GM12878 (cell line): ENCODE measurements at regions not wholly inside any gene's neighbourhood (a gene's known extent, or its start where the extent isn't known, plus 50 kb on each side); places are given as distances from the start of the nearest gene placed in this dataset.
A peak's percentile ranks its signal among the peaks of the same experiment; 100 is the strongest.

ENCODE experiments used
- BRCA1 ChIP-seq: IDR thresholded peaks from 2 replicates; pipeline ENCODE4 v1.6.1; 2011; ENCODE audit warnings: low read depth, low read length, improper control_type of control experiment
- EZH2 ChIP-seq: IDR thresholded peaks from 2 replicates; pipeline ENCODE4 v1.6.1; 2012; ENCODE audit warnings: low read depth, mild to moderate bottlenecking, control low read depth, inconsistent platforms, low read length, borderline replicate concordance; ENCODE audit not compliant: control insufficient read depth
- MEF2B ChIP-seq: fragments of 450-650 bp; IDR thresholded peaks from 2 replicates; pipeline ENCODE4 v1.6.1; 2018; ENCODE audit warnings: mild to moderate bottlenecking, moderate library complexity; ENCODE audit not compliant: partially characterized antibody, poor library complexity, severe bottlenecking
- MYB ChIP-seq: fragments of 150-350 bp; IDR thresholded peaks from 2 replicates; pipeline ENCODE4 v1.6.1; 2014; ENCODE audit warnings: mild to moderate bottlenecking, low read depth, low read length, borderline replicate concordance
- NFYA ChIP-seq: IDR thresholded peaks from 2 replicates; pipeline ENCODE4 v1.6.1; 2011; ENCODE audit warnings: low read depth, mild to moderate bottlenecking, low read length, improper control_type of control experiment, borderline replicate concordance
- NFYB ChIP-seq: IDR thresholded peaks from 2 replicates; pipeline ENCODE4 v1.6.1; 2011; ENCODE audit warnings: low read depth, mild to moderate bottlenecking, low read length, improper control_type of control experiment, moderate library complexity; ENCODE audit not compliant: insufficient read depth
- POLR2AphosphoS5 ChIP-seq: IDR thresholded peaks from 2 replicates; pipeline ENCODE4 v1.6.1; 2011; ENCODE audit warnings: mild to moderate bottlenecking, low read length, inconsistent platforms
- TF ChIP-seq, protein P1 (sequence below): IDR thresholded peaks from 2 replicates; pipeline ENCODE4 v1.6.1; 2012; ENCODE audit warnings: low read length, inconsistent platforms
- TF ChIP-seq, protein P2 (sequence below): fragments of 450-650 bp; IDR thresholded peaks from 2 replicates; pipeline ENCODE4 v1.6.1; 2017; ENCODE audit warnings: low read depth, mild to moderate bottlenecking, moderate library complexity
- TF ChIP-seq, protein P3 (sequence below): IDR thresholded peaks from 2 replicates; pipeline ENCODE4 v1.6.1; 2012; ENCODE audit warnings: mild to moderate bottlenecking, low read depth, low read length
- TF ChIP-seq, protein P4 (sequence below): fragments of 450-650 bp; IDR thresholded peaks from 2 replicates; pipeline ENCODE4 v1.6.1; 2017; ENCODE audit warnings: mild to moderate bottlenecking, moderate library complexity
- TF ChIP-seq, protein P5 (sequence below): fragments of 150-350 bp; IDR thresholded peaks from 2 replicates; pipeline ENCODE4 v1.6.1; 2016; ENCODE audit warnings: low read depth, low read length
- TF ChIP-seq, protein P6 (sequence below): IDR thresholded peaks from 2 replicates; pipeline ENCODE4 v1.6.1; 2011; ENCODE audit warnings: borderline replicate concordance, low read depth, mild to moderate bottlenecking, moderate library complexity, mixed read lengths, low read length; ENCODE audit not compliant: insufficient read depth; ENCODE audit errors: extremely low read length

DNA sequence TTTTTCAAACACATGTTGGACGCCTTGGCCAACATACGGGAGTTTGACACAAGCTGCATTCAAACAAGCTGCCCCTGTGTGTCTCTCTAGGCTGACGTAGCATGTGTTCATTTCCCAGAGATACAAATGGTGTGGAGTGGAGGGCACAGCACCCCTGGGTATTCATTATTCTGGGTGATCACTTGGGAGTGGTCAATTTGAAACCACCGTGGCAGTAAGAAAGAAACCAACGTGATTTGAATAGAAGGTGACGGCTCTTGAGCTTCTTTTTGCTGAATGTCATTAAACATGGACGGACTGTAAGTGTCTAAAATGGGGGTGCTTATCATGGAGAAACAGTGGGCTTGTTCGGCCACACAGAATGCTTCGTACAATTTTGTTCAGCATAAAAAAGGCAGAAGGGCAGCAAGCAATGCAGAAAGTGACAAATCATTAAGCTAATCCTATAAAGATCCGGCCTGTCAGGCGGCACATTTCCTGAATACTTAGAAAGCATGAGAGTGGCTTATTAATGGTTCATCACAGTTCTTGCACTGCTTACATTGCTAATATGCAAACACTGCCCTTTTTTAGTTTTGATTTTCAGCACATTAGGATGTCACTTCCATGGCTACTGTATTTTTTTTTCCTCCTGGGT, 1261.9 kb upstream of the CITED2 start (continued):
- TF ChIP-seq MYB (no peak), BRCA1 (no peak), EZH2 (no peak), POLR2AphosphoS5 (no peak), NFYA (no peak), MEF2B (peak; percentile 60), NFYB (no peak)
- TF ChIP-seq, protein P1, sequence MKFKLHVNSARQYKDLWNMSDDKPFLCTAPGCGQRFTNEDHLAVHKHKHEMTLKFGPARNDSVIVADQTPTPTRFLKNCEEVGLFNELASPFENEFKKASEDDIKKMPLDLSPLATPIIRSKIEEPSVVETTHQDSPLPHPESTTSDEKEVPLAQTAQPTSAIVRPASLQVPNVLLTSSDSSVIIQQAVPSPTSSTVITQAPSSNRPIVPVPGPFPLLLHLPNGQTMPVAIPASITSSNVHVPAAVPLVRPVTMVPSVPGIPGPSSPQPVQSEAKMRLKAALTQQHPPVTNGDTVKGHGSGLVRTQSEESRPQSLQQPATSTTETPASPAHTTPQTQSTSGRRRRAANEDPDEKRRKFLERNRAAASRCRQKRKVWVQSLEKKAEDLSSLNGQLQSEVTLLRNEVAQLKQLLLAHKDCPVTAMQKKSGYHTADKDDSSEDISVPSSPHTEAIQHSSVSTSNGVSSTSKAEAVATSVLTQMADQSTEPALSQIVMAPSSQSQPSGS, result no peak
- TF ChIP-seq, protein P2, sequence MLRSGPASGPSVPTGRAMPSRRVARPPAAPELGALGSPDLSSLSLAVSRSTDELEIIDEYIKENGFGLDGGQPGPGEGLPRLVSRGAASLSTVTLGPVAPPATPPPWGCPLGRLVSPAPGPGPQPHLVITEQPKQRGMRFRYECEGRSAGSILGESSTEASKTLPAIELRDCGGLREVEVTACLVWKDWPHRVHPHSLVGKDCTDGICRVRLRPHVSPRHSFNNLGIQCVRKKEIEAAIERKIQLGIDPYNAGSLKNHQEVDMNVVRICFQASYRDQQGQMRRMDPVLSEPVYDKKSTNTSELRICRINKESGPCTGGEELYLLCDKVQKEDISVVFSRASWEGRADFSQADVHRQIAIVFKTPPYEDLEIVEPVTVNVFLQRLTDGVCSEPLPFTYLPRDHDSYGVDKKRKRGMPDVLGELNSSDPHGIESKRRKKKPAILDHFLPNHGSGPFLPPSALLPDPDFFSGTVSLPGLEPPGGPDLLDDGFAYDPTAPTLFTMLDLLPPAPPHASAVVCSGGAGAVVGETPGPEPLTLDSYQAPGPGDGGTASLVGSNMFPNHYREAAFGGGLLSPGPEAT, result no peak
- TF ChIP-seq, protein P3, sequence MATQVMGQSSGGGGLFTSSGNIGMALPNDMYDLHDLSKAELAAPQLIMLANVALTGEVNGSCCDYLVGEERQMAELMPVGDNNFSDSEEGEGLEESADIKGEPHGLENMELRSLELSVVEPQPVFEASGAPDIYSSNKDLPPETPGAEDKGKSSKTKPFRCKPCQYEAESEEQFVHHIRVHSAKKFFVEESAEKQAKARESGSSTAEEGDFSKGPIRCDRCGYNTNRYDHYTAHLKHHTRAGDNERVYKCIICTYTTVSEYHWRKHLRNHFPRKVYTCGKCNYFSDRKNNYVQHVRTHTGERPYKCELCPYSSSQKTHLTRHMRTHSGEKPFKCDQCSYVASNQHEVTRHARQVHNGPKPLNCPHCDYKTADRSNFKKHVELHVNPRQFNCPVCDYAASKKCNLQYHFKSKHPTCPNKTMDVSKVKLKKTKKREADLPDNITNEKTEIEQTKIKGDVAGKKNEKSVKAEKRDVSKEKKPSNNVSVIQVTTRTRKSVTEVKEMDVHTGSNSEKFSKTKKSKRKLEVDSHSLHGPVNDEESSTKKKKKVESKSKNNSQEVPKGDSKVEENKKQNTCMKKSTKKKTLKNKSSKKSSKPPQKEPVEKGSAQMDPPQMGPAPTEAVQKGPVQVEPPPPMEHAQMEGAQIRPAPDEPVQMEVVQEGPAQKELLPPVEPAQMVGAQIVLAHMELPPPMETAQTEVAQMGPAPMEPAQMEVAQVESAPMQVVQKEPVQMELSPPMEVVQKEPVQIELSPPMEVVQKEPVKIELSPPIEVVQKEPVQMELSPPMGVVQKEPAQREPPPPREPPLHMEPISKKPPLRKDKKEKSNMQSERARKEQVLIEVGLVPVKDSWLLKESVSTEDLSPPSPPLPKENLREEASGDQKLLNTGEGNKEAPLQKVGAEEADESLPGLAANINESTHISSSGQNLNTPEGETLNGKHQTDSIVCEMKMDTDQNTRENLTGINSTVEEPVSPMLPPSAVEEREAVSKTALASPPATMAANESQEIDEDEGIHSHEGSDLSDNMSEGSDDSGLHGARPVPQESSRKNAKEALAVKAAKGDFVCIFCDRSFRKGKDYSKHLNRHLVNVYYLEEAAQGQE, result no peak
- TF ChIP-seq, protein P4, sequence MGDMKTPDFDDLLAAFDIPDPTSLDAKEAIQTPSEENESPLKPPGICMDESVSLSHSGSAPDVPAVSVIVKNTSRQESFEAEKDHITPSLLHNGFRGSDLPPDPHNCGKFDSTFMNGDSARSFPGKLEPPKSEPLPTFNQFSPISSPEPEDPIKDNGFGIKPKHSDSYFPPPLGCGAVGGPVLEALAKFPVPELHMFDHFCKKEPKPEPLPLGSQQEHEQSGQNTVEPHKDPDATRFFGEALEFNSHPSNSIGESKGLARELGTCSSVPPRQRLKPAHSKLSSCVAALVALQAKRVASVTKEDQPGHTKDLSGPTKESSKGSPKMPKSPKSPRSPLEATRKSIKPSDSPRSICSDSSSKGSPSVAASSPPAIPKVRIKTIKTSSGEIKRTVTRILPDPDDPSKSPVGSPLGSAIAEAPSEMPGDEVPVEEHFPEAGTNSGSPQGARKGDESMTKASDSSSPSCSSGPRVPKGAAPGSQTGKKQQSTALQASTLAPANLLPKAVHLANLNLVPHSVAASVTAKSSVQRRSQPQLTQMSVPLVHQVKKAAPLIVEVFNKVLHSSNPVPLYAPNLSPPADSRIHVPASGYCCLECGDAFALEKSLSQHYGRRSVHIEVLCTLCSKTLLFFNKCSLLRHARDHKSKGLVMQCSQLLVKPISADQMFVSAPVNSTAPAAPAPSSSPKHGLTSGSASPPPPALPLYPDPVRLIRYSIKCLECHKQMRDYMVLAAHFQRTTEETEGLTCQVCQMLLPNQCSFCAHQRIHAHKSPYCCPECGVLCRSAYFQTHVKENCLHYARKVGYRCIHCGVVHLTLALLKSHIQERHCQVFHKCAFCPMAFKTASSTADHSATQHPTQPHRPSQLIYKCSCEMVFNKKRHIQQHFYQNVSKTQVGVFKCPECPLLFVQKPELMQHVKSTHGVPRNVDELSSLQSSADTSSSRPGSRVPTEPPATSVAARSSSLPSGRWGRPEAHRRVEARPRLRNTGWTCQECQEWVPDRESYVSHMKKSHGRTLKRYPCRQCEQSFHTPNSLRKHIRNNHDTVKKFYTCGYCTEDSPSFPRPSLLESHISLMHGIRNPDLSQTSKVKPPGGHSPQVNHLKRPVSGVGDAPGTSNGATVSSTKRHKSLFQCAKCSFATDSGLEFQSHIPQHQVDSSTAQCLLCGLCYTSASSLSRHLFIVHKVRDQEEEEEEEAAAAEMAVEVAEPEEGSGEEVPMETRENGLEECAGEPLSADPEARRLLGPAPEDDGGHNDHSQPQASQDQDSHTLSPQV, result no peak
- TF ChIP-seq, protein P5, sequence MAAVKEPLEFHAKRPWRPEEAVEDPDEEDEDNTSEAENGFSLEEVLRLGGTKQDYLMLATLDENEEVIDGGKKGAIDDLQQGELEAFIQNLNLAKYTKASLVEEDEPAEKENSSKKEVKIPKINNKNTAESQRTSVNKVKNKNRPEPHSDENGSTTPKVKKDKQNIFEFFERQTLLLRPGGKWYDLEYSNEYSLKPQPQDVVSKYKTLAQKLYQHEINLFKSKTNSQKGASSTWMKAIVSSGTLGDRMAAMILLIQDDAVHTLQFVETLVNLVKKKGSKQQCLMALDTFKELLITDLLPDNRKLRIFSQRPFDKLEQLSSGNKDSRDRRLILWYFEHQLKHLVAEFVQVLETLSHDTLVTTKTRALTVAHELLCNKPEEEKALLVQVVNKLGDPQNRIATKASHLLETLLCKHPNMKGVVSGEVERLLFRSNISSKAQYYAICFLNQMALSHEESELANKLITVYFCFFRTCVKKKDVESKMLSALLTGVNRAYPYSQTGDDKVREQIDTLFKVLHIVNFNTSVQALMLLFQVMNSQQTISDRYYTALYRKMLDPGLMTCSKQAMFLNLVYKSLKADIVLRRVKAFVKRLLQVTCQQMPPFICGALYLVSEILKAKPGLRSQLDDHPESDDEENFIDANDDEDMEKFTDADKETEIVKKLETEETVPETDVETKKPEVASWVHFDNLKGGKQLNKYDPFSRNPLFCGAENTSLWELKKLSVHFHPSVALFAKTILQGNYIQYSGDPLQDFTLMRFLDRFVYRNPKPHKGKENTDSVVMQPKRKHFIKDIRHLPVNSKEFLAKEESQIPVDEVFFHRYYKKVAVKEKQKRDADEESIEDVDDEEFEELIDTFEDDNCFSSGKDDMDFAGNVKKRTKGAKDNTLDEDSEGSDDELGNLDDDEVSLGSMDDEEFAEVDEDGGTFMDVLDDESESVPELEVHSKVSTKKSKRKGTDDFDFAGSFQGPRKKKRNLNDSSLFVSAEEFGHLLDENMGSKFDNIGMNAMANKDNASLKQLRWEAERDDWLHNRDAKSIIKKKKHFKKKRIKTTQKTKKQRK, result no peak
- TF ChIP-seq, protein P6, sequence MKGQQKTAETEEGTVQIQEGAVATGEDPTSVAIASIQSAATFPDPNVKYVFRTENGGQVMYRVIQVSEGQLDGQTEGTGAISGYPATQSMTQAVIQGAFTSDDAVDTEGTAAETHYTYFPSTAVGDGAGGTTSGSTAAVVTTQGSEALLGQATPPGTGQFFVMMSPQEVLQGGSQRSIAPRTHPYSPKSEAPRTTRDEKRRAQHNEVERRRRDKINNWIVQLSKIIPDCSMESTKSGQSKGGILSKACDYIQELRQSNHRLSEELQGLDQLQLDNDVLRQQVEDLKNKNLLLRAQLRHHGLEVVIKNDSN, result no peak
